LNCaP clone FGC (cell line): ENCODE measurements at regions not wholly inside any gene's neighbourhood (a gene's known extent, or its start where the extent isn't known, plus 50 kb on each side); places are given as distances from the start of the nearest gene placed in this dataset.

ENCODE experiments used
- DNase-seq: peaks from one replicate; pipeline ENCODE4 v3.0.0-alpha.2; 2011; ENCODE audit warnings: low read depth
- H3K4me3 ChIP-seq: 2 replicates; pipeline ENCODE4 v1.5.1; 2011; ENCODE audit warnings: mild to moderate bottlenecking, low read depth, low read length, control low read depth
- TF ChIP-seq, protein P1 (sequence below): IDR thresholded peaks from 2 replicates; pipeline ENCODE4 v1.5.1; 2012; ENCODE audit warnings: mild to moderate bottlenecking; ENCODE audit not compliant: control insufficient read depth, insufficient read depth; ENCODE audit errors: extremely low read depth

DNA sequence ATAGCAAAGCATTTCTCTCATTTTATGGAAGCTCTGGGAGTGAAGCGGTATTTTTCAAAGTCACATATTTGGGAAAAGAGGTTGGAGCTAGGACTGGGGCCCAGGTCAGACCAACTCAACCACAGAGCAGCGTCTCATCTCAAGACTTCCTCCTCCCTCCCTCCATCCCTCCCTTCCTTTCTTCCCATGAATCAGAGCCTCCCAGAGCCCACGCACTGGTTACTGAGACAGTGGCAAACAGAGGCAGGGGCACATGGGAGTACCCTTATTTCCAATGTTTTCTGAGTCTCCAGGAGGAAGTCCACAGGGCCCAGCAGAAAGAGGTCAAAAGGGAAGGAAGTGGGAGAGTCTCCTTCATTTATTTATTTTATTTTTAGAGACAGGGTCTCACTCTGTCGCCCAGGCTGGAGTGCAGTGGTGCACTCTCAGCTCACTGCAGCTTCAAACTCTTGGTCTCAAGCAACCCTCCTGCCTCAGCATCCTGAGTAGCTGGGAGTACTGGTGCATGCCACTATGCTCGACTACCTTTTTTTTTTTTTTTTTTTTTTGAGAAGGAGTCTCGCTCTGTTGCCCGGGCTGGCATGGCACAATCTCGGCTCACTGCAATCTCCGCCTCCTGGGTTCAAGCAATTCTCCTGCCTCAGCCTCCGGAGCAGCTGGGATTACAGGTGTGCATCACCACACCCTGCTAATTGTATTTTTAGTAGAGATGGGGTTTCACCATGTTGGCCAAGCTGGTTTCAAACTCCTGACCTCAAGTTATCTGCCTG lies 52.5 kb upstream of the CDKN2AIPNL start:
- DNase-seq: no peak
- no peak overlapping the region for H3K4me3 ChIP-seq
- TF ChIP-seq, protein P1, sequence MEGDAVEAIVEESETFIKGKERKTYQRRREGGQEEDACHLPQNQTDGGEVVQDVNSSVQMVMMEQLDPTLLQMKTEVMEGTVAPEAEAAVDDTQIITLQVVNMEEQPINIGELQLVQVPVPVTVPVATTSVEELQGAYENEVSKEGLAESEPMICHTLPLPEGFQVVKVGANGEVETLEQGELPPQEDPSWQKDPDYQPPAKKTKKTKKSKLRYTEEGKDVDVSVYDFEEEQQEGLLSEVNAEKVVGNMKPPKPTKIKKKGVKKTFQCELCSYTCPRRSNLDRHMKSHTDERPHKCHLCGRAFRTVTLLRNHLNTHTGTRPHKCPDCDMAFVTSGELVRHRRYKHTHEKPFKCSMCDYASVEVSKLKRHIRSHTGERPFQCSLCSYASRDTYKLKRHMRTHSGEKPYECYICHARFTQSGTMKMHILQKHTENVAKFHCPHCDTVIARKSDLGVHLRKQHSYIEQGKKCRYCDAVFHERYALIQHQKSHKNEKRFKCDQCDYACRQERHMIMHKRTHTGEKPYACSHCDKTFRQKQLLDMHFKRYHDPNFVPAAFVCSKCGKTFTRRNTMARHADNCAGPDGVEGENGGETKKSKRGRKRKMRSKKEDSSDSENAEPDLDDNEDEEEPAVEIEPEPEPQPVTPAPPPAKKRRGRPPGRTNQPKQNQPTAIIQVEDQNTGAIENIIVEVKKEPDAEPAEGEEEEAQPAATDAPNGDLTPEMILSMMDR: no peak

DNA sequence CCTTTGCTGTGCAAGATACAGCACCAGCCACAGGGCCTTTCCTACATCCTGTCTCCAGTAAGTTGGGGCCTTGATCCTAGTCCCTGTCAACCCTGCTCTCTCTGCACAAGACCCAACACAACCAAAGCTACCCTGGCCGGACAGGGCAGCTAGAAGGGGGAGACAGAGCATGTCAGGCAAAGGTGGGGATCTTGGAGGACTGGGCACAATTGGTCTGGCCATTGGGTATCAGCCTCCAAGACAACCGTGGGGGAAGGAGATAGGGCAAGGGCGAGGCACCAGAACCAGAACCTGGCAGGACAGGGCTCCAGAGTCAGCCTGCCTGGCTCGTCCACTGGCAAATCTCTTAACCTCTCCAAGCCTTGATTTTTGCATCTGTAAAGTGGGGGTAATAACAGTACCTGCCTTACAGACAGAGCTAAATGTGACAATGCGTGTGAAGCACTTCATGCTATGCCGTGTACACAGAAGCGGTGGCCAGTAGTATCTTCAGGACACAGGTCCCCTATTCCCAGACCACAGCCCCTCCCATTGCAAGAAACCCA lies 51.6 kb upstream of the CDKN2AIPNL start:
- DNase-seq: no peak
- H3K4me3 ChIP-seq: no peak overlapping the region
- TF ChIP-seq, protein P1: no peak

DNA sequence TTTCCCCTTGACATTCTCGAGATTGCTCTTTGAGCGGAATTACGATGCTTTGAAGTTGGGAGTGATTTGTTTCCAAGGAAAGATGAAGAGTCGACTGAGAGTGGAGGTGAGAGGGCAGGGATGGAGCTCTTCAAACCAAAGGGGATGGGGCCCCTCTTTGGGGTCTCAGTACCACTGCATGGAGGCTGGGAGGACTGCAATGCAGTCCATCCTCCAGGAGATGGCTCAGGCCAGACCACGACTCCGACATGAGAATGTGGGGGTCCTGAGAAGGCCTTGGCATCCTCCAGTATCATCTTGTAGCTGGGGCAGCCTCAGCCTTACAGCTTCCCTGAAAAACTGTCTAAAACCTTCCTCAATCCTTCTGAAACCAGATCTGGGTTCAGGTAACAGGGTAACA lies 51.1 kb upstream of the CDKN2AIPNL start:
- TF ChIP-seq, protein P1: no peak
- no peak overlapping the region for H3K4me3 ChIP-seq
- no peak for DNase-seq

DNA sequence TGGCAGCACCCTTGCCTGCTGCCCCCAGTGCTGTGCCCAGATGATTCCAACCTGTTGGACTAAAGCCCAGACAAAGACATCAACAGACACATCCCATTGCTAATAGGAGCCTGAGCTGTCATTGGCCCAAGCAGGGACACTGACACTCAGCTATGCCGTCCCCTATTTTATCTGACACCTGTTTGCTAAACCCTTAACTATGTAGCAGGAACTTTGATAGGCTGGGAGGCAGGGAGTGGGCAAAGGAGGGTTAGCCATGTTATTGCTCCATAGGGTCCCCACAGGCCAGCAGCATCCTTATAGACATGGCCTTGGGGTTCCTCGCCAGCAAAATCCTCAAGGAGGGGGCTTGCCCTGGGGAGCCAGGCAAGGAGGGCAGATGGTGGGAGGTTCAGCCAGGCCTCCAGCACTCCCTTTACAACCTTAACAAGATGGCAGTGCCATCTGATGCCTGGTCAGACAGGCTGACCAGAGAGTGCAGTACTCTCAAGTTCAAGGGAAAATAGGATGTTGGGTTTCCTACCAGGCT lies 50.4 kb upstream of the CDKN2AIPNL start:
- no peak for DNase-seq
- TF ChIP-seq, protein P1: no peak
- no peak overlapping the region for H3K4me3 ChIP-seq
